Stomach smooth muscle (tissue), 2 donors: ENCODE measurements at regions not wholly inside any gene's neighbourhood (a gene's known extent, or its start where the extent isn't known, plus 50 kb on each side); places are given as distances from the start of the nearest gene placed in this dataset.

Experiments
- H3K27ac ChIP-seq: one replicate; pipeline ENCODE4 v1.7.0; 2013; ENCODE audit warnings: mild to moderate bottlenecking, low read length, inconsistent platforms
- H3K27me3 ChIP-seq, 2 donors: one replicate each; pipeline ENCODE4 v1.7.0; 2013; ENCODE audit warnings: low read length in 2 of 2; ENCODE audit not compliant: insufficient read depth in 2 of 2, control insufficient read depth in 1 of 2
- H3K36me3 ChIP-seq, 2 donors: one replicate each; pipeline ENCODE4 v1.7.0; 2013; ENCODE audit warnings: low read length in 2 of 2; ENCODE audit not compliant: control insufficient read depth in 2 of 2, insufficient read depth in 2 of 2
- H3K4me1 ChIP-seq: one replicate; pipeline ENCODE4 v1.7.0; 2013; ENCODE audit warnings: low read length; ENCODE audit not compliant: control insufficient read depth, insufficient read depth
- H3K4me3 ChIP-seq, 2 donors: one replicate each; pipeline ENCODE4 v1.7.0; 2013; ENCODE audit warnings: low read length in 2 of 2
- H3K9ac ChIP-seq, 2 donors: one replicate each; pipeline ENCODE4 v1.7.0; 2013; ENCODE audit warnings: low read length in 2 of 2, mild to moderate bottlenecking in 1 of 2
- H3K9me3 ChIP-seq, 2 donors: one replicate each; pipeline ENCODE4 v1.7.0; 2013; ENCODE audit warnings: low read length in 2 of 2; ENCODE audit not compliant: control insufficient read depth in 2 of 2
- donor health status: healthy.
- donor health status: Pancreatic carcinoma.

DNA sequence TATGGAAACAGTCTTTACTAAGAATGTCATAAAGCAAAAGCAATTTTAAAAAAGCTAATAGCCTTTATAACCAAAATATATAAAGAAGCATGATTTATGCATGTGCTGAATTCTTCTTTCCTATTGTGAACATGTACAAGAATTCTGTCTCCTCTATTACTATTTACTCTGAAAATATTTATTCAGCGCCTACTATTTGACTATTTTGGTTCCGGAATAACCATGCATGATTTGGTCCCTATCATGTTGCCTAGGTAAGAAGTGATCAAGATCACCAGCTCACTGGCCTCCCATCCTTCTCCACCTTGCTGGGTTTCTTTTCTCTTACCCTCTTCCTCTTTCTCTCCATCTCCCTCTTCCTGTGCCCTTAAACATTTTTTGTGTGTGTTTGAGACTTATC is 443.8 kb downstream of the SH3GL2 start:
- Histone ChIP-seq H3K9me3 (peaks cover 0 to 3% of the 10 kb centered on the region in 2 donors), H3K9ac (no peak overlapping the region), H3K36me3 (no peaks in the 10 kb centered on the region), H3K4me3 (no peak overlapping the region), H3K27ac (no peak overlapping the region), H3K4me1 (no peaks in the 10 kb centered on the region), H3K27me3 (no peaks in the 10 kb centered on the region)

DNA sequence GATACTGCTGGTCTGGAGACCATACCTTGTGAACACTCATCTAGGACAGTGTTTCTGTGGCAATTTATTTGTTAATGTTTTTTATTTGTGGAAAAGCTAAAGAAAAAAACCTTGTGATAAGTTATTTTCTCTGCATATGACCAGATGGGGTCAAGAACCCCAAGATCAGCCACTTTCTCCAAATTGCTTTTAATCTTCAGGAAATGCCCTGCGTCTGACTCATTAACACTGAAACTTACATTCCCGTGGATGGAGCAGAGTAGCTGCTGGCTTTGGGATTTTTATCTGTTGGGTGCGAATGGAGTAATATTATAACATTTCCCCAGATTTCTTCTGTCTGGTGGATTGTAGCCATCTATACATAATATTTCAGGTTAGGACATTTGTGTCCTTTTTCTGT is 444.5 kb downstream of the SH3GL2 start:
- H3K27ac ChIP-seq, result no peak overlapping the region
- no peaks in the 10 kb centered on the region for H3K36me3 ChIP-seq
- no peak overlapping the region for H3K9ac ChIP-seq
- peaks cover 0 to 3% of the 10 kb centered on the region in 2 donors for H3K9me3 ChIP-seq
- no peaks in the 10 kb centered on the region for H3K27me3 ChIP-seq
- no peaks in the 10 kb centered on the region for H3K4me1 ChIP-seq
- no peak overlapping the region for H3K4me3 ChIP-seq

- H3K4me1 ChIP-seq, result no peaks in the 10 kb centered on the region
- H3K9ac ChIP-seq, result no peak overlapping the region
- H3K36me3 ChIP-seq, result no peaks in the 10 kb centered on the region
- H3K27ac ChIP-seq, result no peak overlapping the region
- no peak overlapping the region for H3K4me3 ChIP-seq
- no peaks in the 10 kb centered on the region for H3K9me3 ChIP-seq
- H3K27me3 ChIP-seq, result no peaks in the 10 kb centered on the region
These were observed 441.3 kb upstream of the ADAMTSL1 start for GRCh38 chr9:18032636-18033035.

- H3K27ac ChIP-seq, result no peak overlapping the region
- no peaks in the 10 kb centered on the region for H3K9me3 ChIP-seq
- no peaks in the 10 kb centered on the region for H3K27me3 ChIP-seq
- H3K36me3 ChIP-seq, result no peaks in the 10 kb centered on the region
- no peak overlapping the region for H3K9ac ChIP-seq
- no peaks in the 10 kb centered on the region for H3K4me1 ChIP-seq
- H3K4me3 ChIP-seq, result no peak overlapping the region
These were observed 437.3 kb upstream of the ADAMTSL1 start for GRCh38 chr9:18036422-18037187.

- Histone ChIP-seq H3K4me1 (no peaks in the 10 kb centered on the region), H3K9me3 (no peaks in the 10 kb centered on the region)
These were observed 436.0 kb upstream of the ADAMTSL1 start for GRCh38 chr9:18037981-18038380.

GRCh38 chr9:18040327-18040726 is 433.6 kb upstream of the ADAMTSL1 start:
- Histone ChIP-seq H3K4me3 (no peak overlapping the region), H3K36me3 (no peaks in the 10 kb centered on the region), H3K4me1 (no peaks in the 10 kb centered on the region), H3K9me3 (no peaks in the 10 kb centered on the region), H3K9ac (no peak overlapping the region), H3K27me3 (no peaks in the 10 kb centered on the region), H3K27ac (no peak overlapping the region)

More at GRCh38 chr9:18037981-18038380, 436.0 kb upstream of the ADAMTSL1 start:
- no peaks in the 10 kb centered on the region for H3K36me3 ChIP-seq
- H3K27me3 ChIP-seq, result no peaks in the 10 kb centered on the region
- no peak overlapping the region for H3K4me3 ChIP-seq
- H3K27ac ChIP-seq, result no peak overlapping the region
- no peak overlapping the region for H3K9ac ChIP-seq

- no peak overlapping the region for H3K9ac ChIP-seq
- H3K9me3 ChIP-seq, result no peaks in the 10 kb centered on the region
- H3K4me1 ChIP-seq, result no peaks in the 10 kb centered on the region
- H3K27ac ChIP-seq, result no peak overlapping the region
- no peak overlapping the region for H3K4me3 ChIP-seq
- H3K36me3 ChIP-seq, result no peaks in the 10 kb centered on the region
- H3K27me3 ChIP-seq, result no peaks in the 10 kb centered on the region
These were observed 430.0 kb upstream of the ADAMTSL1 start for GRCh38 chr9:18043978-18044377.

GRCh38 chr9:18045326-18045725 is 428.6 kb upstream of the ADAMTSL1 start:
- H3K9me3 ChIP-seq, result no peaks in the 10 kb centered on the region
- no peak overlapping the region for H3K27ac ChIP-seq
- no peaks in the 10 kb centered on the region for H3K36me3 ChIP-seq
- no peak overlapping the region for H3K9ac ChIP-seq
- no peaks in the 10 kb centered on the region for H3K4me1 ChIP-seq
- no peaks in the 10 kb centered on the region for H3K27me3 ChIP-seq
- H3K4me3 ChIP-seq, result no peak overlapping the region

DNA sequence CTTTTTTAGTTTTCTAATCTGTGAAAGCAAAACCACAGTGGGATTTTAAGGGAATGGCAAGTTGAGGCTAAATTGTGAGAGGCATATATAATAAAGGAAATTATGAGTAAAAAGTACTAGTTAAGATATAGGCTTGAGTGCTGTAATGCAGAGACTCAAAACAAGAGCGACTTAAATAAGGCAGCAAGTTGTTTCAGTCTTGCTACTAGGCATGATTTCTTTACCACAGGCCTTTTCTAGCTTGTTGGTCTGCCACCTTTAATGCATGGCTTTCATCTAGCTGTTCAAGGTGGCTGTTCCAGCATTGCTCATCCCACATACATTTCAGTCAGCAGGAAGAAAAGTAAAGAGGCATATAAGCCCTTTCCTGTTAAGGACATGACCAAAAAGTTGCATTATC is 427.9 kb upstream of the ADAMTSL1 start:
- Histone ChIP-seq H3K36me3 (no peaks in the 10 kb centered on the region), H3K27ac (no peak overlapping the region), H3K4me1 (no peaks in the 10 kb centered on the region), H3K27me3 (no peaks in the 10 kb centered on the region), H3K4me3 (no peak overlapping the region), H3K9me3 (no peaks in the 10 kb centered on the region), H3K9ac (no peak overlapping the region)

GRCh38 chr9:18051638-18052037 is 422.3 kb upstream of the ADAMTSL1 start:
- Histone ChIP-seq H3K4me3 (no peak overlapping the region), H3K9me3 (no peaks in the 10 kb centered on the region), H3K4me1 (no peaks in the 10 kb centered on the region), H3K9ac (no peak overlapping the region), H3K27me3 (no peaks in the 10 kb centered on the region), H3K27ac (no peak overlapping the region), H3K36me3 (no peaks in the 10 kb centered on the region)

GRCh38 chr9:18052060-18052459 is 421.9 kb upstream of the ADAMTSL1 start:
- no peaks in the 10 kb centered on the region for H3K9me3 ChIP-seq
- H3K27ac ChIP-seq, result no peak overlapping the region
- no peaks in the 10 kb centered on the region for H3K36me3 ChIP-seq
- no peak overlapping the region for H3K9ac ChIP-seq
- no peaks in the 10 kb centered on the region for H3K4me1 ChIP-seq
- no peak overlapping the region for H3K4me3 ChIP-seq
- H3K27me3 ChIP-seq, result no peaks in the 10 kb centered on the region
